NCI-H2107 treated with DMSO at 0.1 percent for 48 hours (cell line): ENCODE measurements at regions not wholly inside any gene's neighbourhood (a gene's known extent, or its start where the extent isn't known, plus 50 kb on each side); places are given as distances from the start of the nearest gene placed in this dataset.

Experiments used
- DNase-seq: peaks from one replicate; lab custom pipeline; 2025; ENCODE audit not compliant: unreplicated experiment; lab: John Stamatoyannopoulos, UW

DNA sequence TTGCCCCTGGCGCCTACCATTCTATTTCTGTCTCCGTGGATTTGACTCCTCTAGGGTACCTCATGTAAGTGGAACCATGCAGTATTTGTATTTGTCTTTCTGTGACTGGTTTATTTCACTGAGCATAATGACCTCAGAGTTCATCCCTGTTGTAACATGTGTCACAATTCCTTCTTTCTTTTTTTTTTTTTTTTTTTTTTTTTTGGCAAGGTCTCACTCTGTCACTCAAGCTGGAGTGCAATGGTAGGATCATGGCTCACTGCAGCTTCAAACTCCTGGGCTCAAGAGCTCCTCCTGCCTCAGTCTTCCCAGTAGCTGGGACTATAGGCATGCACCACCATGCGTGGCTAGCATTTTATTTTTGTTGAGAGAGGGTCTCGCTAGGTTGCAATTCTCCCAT is 74.0 kb upstream of the SEPTIN5 start:
- no peak for DNase-seq

DNA sequence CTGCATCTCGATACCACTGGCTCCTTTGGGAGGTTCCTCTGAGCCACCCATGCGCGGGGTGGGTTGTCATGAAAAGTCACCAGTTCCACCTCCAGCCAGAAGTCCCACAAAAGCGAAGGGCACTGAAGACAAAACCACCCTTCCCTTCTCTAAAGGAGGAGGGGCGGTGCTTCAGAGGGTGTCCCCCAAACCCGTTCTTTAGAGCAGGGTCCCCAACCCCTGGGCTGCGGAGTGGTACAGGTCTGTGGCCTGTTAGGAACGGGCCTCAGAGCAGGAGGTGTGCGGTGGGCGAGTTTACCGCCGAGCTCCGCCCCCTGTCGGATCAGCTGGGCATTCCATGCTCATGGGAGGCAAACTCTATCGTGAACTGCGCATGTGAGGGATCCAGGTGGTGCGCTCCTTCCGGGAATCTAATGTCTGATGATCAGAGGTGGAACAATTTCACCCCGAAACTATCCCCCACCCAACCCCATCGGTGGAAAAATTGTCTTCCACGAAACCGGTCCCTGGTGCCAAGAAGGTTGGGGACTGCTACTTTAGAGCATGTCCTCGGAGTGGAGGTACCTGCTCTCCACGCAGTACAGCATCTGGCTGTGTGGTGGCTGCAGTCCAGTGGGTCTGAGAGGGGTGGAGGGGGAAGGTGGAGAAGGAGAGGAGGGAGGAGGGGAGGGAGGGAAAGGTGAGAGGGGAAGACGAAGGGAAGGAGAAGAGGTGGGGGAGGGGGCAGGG is 72.9 kb upstream of the SEPTIN5 start:
- no peak for DNase-seq

DNA sequence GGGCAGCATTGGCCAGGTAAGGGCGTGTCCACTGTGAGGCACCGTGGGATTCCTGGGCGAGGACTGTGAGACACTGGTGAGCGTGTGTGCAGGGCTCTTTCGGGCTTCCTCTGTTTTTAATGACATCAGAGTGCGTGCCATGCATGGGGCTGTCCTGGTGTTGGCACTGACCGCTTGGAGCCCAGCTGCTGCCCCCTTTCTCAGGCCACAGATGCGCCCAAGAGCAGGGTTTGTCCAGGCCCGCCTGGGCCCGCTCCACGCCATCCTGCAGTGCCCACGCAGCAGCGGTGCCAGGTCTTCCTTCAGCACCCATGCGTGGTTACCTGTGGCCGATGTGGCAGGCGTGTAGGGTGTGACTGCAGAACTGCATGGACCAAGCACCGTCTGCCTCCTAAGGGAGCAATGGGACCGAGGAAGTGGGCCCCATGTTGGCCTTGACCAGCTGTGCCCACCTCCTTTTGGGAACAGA is 72.3 kb upstream of the SEPTIN5 start:
- DNase-seq: no peak

DNA sequence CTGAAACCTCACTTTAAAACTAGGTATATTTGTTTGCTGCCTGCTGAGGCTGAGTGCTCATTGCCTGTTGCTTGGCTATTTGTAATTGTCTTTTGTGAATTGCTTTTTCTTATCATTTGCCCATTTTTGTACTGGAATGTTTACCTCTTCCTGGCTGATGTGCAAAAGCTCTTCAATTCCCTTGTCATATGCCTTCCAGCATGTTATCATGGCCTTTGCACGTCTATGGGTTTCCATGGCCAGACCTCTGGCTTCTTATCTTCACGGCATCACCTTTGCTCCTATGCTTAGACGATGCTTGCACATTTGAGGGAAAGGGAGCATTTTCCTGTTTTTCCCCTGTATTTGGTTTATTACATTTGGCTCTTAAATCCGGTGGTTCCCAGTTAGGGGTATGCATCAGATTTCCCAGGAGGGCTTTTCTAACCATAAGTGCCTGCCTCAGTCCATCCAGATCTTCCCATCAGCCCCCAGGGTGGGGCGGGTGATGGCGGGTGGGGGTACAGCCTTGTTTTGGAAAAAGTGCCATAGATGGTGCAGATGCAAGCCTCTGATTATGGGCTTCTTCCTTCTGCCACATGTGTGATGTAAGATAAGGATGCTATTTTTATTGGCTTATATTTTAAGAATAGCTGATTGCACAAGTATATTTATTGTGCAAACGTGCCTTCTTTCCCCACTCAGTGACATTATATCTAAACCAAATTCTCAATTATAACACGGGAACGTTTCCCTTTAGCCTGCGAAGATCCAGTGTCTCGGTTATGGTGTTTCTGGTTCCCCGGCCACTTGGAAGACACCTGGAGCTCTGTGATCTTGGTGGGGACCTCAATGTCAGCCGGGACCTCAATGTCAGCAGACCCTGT is 70.6 kb upstream of the SEPTIN5 start:
- no peak for DNase-seq

DNA sequence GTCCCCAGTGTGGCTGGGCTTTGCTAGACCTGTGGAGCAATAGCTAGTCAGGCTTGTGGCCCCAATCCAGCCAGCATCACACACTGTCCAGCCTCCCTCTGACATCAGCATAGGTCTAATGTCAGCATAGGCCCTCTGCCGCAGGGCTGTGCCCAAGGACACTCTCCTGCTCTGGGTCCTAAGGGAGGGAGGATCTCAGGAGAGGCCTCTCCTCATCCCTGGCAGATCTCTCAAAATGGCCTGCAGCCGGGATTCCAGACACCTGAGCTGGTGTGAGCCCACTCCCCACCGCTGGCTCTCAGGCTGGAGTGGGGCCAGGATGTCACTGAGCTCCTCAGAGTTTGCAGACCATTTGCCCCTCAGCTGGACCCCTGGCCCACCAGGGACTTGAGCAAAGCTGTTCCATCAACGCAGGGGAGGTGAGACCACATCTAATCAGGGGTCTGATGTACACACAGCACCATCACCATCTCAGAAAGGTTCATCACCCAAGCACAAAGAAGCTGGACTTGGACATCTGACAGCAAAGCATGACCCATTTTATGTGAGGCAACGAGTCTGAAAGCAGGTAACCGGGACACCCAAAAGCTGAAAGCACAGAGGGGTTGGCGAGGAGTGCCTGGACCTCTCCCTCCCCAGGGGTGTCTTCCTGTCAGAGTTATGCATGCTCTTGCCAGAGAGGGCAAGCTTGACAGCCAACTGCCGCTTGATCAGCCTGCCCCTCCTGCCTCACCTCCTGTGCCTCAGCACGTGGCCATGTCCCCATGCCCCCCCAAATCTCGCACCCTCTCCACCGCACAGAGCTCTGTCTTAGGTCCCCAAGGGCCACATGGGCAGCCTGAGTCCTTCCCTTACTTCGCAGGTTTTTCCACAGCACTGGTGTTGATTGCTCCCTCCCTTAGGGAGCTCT is 69.7 kb upstream of the SEPTIN5 start:
- DNase-seq: no peak

DNA sequence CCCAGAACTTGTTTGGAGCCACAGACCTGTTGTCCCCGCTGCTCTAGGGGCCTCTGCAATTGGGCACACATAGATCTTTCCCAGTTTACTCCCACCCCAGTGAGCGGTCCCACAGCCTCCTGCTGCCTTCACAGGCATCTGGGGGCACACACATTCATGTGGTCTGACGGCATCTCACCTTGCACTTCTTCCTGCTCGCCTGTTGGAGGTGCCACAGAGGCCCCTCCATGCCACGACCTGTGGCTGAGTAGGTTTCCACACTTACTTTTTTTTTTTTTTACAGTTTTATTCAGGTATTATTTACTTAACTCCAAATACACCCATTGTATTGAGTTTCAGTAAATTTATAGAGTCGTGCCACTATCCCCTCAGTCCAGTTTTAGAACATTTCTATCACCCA is 68.9 kb upstream of the SEPTIN5 start:
- no peak for DNase-seq

DNA sequence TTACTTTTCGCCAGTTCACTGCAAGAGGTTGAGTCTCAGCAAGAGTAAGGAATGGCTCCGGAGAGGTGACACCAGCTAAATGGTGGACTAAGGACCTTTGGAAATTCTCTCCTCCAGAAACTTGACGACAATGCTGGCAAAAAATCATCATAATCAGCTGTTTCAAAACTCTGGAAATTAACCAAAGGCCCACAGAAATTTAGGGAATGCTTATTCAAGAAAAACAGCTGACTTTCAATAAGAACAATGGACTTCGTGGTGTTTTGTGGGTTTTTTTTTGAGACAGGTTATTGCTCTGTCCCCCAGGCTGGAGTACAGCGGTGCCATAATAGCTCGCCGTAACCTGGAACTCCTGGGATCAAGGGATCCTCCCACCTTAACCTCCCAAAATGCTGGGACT is 68.4 kb upstream of the SEPTIN5 start:
- DNase-seq: no peak

DNA sequence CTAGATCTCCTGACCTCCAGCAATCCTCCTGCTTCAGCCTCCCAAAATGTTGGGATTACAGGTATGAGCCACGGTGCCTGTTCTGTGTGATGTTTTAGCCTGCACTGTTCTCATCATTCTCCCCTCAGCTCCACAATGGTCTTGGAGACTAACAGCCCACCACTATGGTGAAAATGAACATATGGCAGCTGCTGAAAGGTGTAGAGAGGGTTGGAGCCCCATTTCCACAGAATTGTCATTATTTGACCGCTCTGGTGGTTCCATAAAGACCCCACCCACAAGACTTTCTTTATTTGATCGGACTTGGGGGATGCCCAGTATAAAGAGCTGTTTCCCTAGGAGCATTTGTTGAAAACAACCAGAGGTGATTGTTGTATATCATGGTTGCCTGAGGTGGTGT is 67.9 kb upstream of the SEPTIN5 start:
- DNase-seq: no peak

DNA sequence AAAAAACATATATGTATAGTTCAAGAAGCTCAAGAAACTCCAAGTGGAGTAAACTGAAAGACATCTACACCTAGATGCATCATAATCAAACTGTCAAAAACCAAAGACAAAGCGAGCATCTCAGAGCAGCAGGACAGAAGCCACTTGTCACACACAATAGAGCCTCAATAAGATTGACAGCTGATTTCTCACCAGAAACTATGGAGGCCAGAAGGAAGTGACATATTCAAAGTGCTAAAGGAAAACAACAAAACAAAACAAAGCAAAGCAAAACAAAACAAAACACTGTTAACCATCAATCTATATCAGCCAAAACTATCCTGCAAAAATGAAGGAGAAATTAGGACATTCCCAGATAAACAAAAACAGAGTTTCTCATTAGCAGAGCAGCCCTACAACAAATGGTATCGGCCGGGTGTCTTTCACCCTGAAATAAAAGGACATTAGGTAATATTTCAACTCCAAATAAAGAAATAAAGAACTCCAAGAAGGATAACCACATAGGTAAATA is 65.8 kb upstream of the SEPTIN5 start:
- DNase-seq: no peak

DNA sequence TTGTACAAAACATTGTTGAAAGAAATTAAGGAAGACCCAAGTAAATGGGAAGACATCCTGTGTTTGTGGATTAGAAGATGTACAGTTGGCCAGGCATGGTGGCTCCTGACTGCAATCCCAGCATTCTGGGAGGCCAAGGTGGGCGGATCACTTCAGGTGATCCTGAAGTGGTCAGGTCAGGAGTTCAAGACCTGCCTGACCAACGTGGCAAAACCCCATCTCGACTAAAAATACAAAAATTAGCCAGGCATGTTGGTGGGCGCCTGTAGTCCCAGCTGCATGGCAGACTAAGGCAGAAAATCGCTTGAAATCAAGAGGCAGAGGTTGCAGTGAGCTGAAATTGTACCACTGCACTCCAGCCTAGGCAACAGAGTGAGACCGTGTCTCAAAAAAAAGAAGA is 62.0 kb upstream of the SEPTIN5 start:
- no peak for DNase-seq

DNA sequence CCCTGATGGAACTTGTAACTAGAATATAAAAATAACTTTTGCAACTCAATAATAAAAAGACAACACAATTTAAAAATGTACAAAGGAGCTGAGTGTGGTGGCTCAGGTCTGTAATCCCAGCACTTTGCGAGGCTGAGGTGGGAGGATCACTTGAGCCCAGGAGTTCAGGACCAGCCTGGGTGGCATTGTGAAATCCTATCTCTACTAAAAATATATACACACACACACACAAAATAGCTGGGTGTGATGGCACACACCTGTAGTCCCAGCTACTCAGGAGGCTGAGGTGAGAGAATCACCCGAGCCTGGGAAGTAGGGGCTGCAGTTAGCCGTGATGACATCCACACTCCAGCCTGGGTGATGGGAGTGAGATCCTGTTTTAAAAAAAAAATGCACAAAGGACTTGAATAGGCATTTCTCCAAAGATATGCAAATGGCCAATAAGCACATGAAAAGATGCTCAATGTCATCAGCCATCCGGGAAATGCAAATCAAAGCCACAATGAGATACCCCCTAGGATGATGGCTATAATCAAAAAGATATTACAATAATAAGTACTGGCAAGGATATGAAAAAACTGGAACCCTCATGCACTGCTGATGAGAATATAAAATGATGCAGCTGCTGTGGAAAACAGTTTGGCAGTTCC is 59.8 kb upstream of the SEPTIN5 start:
- DNase-seq: no peak

DNA sequence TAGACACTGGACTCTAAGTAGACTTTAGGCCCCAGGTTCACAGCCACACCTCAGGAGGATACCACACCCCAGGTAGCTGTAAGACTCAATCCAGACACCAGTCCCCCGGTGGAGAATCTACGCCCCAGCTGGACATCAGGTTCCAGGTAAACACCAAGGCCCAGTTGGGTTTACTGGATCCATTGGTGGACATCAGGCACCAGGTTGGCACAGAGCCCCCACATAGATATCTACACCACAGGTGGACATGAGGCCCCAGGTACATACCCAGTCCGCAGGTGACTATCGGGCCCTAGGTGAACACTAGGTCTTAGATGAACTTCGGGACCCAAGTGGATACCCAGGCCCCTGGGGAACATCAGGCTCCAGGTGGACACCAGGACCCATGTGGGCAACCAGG is 58.9 kb upstream of the SEPTIN5 start:
- DNase-seq: no peak

DNA sequence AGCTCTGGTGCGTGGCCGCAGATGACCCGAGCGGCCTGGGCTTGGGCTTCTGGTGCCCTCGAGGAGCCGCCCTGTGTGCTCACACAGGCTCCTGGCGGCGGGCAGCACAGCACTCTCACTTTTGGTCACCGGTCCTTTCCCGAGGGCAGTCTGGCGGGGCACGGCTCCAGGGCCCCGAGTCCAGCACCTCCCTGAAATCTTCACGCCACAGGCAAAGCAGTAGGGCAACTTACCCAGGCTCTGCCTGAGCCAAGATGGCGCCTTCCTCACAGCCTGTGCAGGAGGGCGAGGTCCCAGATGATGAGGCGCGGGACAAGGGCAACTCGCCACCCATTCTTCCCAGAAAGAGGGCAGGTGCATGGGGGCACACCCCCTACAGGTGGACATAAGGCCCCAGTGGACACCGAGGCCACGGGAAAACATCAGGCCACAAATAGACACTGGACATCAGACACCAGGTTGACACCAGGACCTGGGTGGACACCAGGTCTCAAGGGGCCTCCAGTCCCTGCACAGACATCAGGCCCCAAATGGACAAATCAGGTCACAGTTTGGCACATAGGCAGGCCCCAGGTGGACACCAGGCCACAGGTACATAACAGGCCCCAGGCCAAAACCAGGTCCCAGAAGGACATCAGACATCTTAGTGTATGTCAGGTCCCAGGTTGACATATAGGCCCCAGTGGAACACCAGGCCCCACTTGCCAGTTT is 57.6 kb upstream of the SEPTIN5 start:
- no peak for DNase-seq

DNA sequence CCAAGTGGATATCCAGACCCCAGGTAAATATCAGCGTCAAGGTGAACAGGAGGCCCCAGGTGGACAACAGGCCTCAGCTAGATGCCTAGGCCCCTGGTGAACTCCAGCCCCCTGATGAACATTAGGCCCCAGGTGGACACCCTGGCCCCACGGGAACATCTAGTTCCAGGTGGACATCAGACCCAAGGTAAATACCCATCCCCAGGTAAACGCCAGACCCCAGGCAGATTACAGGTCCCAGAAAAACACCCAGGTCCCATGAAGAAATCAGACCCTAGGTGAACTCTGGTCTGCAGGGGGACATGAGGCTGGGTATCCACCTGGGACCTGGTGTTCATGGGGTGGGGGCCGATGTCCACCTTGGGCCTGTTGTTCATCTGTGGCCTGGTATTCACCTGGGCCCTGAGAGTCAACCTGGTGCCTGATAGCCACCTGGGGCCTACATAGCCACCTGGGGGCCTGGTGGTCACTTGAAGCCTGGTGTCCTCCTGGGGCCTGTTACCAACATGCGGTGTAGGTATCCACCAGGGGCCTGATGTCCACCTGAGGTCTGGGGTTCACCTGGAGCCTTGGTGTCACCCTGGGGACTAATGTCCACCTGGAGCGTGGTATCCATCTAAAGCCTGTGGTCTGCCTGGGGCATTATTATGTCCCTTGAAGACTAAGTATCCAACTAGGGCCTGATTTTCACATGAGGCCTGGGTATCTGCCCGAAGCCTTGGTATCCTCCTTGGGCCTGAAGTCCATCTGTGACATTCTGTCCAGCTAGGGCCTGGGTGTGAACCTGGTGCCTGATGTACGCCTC is 56.8 kb upstream of the SEPTIN5 start:
- DNase-seq: no peak

DNA sequence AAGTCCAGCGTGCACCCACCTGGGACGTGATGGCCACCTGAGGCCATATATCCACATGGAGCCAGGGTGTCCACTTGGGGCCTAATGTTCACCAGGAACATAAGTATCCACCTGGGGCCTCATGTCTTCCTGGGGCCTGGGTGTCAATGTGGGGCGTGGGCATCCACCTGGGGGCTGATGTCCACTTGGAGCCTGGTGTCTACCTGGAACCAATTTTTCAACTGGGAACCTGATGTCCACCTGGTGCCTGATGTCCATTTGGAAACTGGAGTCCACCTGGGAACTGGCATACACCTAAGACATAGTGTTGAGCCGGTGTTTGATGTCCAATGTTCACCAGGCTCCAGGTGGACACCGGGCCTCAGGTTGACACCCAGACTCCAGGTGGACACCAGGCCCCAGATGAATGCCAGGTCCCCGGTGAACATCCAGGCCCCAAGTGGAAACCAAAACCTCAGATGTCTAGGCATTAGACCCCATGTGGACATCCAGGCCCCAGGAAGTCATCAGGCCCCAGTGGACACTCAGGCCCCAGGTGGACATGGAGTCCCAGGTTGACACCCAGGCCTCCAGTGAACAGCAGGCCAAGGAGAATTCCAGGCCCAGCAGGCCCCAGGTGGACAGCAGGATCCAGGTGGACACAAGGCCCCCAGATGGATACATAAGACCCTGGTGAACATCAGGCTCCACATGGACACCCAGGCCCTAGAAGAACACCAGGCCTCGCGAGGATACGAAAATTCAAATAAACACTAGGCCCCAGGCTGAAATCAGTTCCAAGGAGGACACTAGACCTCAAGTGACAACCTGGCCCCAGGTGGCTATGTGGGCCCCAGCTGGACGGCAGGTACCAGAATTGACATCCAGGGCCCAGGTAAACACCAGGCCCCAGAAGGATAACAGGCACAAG is 56.0 kb upstream of the SEPTIN5 start:
- no peak for DNase-seq

DNA sequence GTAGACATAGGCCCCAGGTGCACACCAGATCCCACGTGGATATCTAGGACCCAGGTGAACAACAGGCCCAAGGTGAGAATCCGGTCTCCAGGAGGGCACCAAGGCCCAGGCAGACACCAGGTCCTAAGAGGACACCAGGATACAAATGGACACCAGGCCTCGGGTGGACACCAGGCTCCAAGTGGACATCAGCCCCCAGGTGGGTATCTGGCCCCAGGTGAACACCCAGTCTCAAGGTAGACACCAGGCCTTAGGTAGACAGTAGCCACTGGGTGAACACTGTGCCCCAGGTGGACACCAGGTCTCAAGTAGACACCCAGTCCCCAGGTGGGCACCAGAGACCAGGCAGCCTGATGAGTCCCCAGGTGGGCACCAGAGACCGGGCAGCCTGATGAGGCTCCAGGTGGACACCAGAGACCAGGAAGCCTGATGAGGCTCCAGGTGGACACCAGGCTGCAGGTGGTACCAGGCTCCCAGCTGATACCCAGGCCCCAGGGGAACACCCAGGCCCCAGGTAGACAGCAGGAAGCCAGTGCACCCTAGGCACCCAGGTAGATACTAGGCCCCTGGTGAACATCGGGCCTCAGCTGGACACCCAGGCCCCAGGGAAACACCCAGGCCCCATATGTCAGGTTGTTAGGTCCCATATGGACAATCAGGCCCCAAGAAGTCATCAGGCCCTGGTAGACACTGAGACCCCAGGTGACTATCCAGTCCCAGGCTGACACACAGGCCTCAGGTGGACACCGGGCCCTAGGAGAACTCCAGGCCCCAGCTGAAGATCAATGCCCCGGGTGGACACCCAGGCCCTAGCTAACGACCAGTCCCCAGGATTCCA is 55.1 kb upstream of the SEPTIN5 start:
- no peak for DNase-seq

DNA sequence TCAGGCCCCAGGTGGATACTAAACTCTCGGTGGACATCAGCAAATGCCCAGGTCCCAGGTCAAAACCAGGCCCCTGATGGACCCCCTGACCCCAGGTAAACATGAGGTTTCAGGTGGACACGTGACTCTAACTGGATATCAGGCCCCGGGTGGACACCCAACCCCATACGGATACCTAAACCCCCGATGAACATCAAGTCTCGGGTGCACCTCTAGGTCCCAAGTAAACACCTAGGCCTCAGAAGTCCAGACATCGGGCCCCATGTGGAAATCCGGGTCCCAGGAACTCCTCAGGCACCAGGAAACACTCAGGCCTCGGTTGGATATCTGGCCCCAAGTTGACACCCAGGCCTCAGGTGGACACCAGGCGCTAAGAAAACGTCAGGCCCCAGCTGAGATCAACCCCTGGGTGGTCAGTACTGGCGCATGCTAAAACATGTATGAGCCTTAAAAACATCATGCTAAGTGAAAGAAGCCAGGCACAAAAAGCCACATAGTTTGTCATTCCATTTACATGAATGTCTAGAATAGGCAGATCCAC is 54.4 kb upstream of the SEPTIN5 start:
- no peak for DNase-seq
